ENCODE measurements at regions not wholly inside any gene's neighbourhood (a gene's known extent, or its start where the extent isn't known, plus 50 kb on each side); places are given as distances from the start of the nearest gene placed in this dataset.
"Not testable (repeated sequence)": the region's sequence is repeated elsewhere in the genome, so short reads cannot be mapped to it uniquely, and the experiment has no call there.

DNA sequence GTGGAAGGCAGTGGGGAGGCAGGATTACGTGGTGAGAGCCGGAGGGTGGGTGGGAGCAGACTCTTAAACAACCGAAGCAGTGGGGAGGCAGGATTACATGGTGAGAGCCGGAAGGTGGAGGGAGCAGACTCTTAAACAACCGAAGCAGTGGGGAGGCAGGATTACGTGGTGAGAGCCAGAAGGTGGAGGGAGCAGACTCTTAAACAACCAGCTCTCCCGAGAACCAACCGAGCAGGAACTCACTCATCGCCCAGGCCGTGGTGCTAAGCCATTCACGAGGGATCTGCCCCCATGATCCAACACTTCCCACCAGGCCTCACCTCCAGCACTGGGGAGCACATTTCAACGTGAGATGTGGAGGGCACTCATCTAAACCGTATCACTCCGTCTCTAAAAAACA, 87.7 kb downstream of the RTP5 start:
- DNase-seq (ENCODE audit: low spot score) = no peak

DNA sequence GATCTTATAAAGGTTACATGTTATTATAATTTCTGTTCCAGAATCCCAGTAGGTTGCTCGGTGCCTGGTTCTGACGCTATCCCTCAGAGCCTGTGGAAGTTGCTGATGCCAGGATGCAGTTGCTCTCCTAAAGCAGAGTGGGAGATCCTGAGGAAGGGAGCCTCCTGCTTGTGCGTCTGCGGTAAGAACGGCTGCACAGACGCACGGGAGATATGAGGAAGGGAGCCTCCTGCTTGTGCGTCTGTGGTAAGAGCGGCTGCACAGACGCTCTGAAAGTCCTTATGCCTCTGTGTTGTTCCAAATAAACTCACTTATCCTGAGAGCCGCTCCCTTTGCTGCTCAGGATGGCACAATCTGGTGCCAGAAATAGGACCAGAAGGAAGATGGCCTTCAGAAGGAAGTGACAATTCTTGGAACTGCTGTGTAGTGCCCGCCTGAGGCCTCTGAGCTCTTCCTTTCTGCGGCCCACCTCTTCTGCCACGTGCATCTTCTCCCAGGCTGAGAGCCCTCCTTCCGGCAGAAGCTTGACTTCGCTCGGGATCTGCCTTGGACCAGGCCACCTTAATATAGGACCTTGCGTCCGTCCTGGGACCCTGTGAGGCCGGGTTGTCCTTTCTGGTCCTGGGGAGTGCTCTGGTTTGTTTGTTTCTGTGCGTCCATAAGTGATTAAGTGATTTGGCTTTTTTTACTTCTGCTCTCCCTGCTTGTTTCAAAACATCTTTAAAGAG, 89.5 kb downstream of the RTP5 start:
- no peak for DNase-seq (ENCODE audit: low spot score)

DNA sequence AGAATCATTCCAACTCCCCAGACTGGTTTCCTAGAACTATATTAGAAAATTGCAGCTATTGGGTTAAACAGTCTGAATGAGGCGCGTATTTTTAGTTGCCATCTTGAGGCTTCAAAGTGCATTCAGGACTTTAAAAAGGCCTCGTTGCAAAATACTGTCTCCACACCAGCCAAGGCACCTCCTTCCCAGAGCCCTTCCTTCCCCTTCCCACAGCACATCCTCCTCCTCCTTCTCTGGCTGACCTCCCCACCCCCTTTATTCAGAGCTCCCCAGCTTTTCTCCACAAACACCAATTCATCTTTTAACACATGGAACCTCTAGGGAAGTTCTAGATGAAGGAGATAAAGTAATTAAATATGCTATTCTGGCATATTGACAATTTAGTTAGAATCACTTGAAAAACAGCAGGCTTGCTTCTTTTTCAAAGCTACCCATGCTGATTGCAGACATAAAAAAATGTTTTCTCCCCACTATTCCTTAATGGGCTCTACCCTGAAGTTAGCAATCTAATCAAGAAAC, 90.3 kb downstream of the RTP5 start:
- DNase-seq (ENCODE audit: low spot score) = no peak

DNA sequence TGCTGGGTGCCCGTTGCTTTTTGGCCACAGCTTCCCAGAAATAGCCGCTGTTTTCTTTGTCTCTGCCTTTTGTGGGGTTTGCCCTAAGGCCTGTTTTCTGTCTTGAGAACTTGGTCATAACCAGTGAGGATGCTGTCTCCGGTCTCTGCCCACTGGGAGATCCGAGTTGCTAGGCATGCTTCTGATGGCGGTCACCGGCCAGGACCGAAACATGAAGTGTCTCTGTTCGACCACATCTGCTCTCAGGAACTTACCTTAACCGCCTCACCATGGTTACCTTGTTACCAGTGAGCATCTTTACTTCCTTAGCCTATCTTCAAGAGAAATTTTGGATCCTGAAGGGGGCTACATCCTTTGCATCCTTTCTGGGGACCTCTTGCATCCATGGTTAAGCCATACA, 91.9 kb downstream of the RTP5 start:
- DNase-seq (ENCODE audit: low spot score) = no peak

DNA sequence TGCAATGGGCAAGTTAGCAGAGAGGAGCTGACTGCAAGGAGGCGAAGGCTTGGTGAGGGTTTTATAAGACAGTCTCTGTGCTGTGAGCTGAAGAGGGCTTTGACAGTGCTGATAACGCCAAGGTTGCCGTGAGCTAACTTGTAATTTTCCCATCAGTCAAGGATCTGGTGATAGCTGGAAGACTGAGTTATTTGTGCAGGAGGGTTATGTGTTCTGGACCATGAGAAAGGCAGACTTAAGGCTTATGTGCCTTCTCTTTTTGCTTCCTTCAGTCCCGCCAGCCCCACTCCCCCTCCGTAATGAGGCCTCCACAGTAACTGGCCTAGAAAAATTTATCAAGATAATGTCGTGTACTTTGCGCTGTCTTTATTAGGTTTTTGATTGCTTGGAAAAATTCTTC, 94.6 kb downstream of the RTP5 start:
- no peak for DNase-seq (ENCODE audit: low spot score)

DNA sequence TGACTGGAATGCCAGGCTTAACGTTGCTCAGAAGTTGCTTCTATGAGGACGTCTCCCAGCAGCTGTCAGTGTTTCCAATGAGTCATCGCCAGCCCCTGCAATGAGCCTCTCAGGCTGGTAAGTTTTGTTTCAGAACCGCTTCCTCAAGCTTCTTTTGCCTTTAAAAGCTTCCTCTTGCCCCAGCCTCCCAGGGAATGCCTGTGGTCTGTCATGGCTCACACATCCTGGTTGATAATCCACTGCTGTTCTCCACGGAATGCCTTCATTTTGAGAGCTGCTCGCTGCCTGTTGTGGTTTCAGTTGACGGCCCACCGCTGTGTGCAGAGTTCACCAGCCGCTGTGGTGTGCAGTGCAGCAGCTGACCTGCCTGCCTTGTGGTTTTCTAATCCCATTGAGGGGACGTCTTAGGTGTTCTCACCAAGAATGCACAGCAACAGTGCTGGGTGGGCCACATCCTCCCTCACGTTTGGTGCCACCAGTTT, 96.4 kb downstream of the RTP5 start:
- DNase-seq (ENCODE audit: low spot score) = peak; percentile 96

DNA sequence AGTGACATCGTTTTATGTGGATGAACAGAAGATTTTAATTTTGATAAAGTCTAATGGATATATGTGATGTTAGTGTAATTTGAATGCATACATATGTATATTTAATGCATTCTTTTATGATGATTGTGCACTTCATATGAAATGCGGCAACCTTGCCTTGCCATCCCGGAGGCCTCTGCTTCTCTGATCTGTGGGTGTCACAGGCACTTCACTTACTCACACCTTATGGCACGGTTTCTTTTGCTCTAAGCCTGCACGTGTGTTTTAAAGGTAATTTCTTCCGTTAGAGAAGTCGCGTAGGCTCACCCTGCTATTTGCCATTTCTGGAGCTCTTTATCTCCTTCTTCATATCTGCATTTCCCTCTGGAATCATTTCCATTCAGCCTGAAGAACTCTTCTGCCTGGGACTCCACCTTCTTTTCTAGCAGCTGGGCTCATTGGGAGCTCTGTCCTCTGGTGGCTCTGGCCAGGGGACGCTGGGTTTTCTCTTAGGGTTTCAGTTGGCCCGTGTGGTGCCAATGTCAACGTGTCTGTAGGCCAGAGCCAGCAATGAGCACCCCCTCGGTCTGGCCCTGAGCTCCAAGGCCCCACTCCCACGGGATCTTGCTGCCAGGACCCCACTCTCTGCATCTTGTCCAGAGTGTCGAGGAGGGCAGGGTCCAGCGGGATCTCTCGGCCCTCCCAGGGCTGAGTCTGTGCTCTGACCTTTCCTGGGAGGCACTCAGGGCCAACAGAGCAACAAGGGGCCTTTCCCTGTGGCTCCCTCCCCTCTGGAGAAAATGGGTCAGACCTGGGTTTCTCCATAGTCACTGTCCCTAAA, 97.3 kb downstream of the RTP5 start:
- no peak for DNase-seq (ENCODE audit: low spot score)

DNA sequence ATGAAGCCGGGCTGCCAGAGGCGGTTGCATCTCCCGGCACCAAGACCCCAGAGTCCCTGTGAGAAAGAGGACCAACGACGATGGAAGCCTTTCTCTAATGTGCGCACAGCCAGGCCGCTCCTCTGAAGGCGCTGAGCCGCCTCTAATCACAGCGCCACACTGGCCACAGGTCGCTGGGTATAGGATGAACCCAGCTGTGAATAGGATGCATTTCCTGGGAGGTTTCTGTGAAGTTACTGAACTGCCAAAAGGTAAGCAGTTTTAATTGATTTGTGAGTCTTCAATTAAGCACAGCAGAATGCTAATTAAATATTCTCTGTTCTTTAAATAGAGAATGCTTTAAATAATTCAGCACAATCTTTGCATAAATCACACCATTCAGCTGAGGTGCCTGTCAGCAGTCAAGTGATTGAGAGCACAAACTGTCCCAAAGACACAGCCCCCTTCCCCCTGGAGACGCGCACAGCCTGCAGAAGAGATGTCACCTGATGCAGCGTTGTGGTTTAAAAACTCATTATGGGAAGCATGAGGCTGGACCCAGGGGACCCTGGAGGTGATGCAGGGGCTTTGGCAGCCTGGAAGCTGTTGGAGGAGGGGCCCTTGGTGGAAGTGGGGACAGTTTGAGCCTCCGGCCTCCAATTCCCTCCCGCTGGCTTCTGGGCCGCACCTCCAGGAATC, 98.1 kb downstream of the RTP5 start:
- DNase-seq (ENCODE audit: low spot score) = no peak

DNA sequence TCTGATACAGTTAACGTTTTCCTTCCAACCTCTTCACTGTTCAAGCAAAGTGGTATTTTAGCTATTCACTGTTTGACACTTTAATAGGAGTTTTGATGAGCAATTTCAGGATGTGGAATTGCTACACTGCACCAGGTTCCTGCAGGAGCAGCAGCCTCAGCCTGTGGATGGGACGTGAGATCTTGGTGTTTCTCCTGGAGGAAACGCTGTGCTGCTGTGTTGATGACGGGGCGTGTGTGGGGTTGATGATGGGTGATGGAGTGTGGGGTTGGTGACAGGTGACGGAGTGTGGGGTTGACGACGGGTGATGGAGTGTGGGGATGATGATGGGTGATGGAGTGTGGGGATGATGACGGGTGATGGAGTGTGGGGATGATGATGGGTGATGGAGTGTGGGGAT, 98.9 kb downstream of the RTP5 start:
- DNase-seq (ENCODE audit: low spot score) = no peak

DNA sequence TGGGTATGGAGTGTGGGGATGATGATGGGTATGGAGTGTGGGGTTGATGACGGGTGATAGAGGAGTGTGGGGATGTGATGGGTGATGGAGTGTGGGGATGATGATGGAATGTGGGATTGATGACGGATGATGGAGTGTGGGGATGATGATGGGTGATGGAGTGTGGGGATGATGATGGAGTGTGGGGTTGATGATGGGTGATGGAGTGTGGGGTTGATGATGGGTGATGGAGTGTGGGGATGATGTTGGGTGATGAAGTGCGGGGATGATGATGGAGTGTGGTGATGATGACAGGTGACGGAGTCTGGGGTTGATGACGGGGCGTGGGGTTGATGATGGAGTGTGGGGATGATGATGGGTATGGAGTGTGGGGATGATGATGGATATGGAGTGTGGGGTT, 99.7 kb downstream of the RTP5 start:
- DNase-seq (ENCODE audit: low spot score) = not testable (repeated sequence)

DNA sequence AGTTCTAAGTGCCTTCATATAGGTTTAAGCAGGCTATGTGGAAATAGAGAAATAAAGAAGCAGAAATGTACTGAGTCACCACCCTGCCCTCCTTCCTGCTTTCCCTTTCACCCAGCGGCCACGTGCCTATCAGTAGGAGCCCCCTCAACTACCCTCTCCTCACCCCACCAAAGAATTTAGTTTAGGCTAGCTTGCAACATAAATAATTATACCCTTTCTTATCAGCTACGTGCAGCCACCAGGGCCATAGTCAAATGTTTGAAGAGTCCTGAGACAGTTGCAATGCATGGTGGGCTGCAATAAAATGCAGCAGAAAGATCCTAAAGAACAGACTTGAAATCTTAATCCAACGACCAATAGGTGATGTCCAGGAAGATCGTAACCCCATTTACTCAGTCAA, 101.2 kb downstream of the RTP5 start:
- DNase-seq (ENCODE audit: low spot score) = no peak

DNA sequence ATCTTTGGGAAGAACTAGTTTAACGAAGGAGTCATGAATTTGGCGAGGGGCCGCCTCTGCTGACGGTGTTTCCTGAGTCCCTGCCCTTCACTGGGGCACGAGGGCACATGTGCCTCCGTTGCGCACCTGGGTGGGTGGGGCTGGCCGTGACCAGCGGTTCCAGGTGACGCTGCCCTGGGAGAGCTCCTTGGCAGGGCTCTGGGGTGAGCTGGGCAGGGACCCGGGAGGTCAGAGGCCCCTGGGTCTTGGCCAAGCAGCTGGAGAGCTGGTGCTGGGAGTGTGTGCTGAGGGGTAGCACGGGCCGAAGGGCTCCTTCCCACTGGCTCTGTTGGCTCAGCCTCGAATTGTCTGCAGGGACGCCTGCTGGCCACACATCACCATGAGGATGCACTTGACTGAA, 104.6 kb downstream of the RTP5 start:
- DNase-seq (ENCODE audit: low spot score) = no peak

DNA sequence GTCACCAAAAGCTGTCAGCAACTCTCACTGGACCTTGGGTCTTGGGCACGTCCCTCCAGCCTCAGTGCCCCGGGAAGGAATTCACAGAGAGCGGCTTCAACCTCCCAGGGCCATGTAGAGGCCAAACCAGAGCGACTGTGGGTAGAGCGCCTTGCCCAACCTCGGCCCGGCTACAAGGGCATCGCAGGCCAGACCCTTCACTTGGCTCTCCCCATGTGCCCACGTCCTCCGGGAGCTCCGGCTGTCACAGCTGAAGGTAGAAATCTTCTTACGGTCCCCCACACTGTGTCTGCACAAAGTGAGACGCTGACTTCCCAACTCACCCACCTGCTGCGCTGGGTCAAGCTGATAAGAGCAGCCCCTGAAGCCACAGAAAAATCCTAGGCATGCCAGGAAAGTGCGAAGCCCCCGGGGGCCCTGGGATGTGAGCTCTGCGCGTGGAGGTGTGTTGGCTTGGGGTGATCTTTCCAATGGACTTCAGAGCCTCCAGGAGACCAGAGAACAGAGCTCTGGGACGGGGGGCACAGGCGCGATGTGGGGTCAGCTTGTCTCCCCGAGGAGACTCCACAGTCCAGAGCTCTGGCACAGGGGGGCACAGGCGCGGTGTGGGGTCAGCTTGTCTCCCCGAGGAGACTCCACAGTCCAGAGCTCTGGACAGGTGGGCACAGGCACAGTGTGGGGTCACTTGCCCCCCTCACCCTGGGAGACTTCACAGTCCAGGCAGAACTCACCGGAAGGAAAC, 105.5 kb downstream of the RTP5 start:
- DNase-seq (ENCODE audit: low spot score) = no peak

DNA sequence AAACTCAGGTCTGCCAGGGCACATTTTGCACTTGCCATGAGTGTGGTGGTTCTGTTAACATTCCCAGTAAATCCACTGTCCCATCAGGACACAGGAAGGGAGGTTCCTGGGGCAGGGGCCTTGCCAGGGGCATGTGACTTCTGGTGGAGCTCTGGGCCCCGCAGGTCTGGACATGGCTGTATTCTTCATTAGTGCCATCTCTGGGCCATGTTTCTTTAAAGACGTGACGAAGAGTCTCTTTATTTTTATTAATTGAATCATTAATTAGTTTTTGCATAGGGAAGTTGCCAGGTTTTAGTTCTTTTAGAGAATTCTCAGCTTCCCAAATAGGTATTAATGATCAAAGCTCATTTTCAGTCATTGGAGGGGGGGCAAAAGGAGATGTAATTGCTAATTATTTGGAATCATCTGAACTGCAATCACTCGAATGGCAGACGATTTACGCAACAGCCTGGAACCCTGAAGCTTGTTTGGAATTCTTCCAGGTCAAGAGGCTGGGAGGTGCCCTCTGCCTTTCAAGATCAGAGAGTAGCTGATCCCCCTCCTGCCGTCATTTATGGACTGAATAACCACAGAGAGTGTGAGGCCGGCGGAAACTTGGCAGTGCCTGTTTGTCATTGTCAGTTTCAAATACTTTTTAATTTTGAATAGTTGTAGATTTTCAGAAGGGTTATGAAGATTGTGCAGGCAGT, 106.2 kb downstream of the RTP5 start:
- DNase-seq (ENCODE audit: low spot score) = no peak

DNA sequence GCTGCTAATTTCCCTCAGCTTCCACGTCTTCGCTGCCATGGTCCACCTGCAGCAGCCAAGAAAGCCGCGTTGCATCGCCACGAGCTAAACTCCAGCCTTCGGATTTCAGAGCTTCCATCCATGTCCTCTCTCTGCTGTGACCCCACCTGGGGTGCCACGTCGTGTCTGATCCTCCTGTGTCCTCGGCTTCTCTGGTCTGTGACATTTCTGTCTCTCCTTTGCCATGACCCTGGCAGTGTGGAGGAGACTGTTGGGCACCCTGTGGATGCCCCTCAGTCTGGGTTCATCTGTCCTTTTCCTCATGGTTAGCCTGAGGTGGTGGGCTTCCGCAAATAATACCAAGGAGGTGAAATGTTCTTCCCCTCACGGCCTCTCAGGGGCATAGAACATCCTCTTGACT, 106.8 kb downstream of the RTP5 start:
- DNase-seq (ENCODE audit: low spot score) = no peak

DNA sequence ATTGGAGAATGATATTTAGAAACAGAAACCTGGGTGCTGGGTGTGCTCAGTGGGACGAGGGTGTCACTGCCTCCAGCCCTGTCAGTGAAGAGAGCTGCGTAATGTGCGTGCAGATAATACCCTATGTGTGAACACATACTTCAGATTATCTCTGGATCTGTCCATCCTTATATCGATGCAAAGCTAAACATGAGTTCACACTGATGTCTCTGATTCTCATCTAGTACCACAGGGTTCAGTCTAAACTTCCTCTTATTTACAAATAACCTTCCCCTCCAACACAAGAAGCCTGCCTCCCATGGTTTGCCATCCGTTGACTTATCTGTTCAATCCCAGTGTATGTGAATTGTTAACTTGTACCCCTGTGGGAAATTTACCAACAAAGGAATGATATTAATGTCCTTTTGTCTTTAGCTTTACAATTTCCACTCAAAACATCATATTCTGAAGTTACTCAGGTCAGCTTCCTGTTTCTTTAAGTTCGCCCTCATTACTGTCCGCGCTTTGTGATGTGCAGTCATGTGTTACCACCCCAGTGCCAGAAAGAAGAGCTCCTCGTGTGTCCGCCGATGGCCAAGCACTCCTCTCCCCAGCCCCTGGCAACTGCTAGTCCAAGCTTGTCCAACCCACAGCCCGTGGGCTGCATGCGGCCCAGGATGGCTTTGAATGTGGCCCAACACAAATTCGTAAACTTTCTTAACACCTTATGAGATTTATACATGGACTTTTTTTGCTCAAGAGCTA, 108.2 kb downstream of the RTP5 start:
- DNase-seq (ENCODE audit: low spot score) = no peak

DNA sequence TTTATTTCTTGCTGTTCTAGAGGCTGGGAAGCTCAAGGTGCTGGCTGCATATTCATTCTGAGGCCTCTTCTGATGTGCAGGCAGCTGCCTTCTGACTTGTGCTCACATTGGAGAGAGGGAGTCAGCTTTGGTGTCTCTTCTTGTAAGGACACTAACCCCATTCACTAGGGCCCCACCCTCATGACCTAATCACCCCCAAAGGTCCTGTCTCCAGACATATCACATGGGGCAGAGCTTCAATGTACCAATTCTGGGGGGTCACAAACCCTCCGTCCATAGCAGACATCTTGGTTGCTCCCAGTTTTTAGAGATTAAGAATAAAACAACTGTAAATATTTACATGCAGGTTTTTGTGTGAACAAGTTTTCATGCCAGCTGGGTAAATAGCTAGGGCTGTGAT, 109.1 kb downstream of the RTP5 start:
- no peak for DNase-seq (ENCODE audit: low spot score)

DNA sequence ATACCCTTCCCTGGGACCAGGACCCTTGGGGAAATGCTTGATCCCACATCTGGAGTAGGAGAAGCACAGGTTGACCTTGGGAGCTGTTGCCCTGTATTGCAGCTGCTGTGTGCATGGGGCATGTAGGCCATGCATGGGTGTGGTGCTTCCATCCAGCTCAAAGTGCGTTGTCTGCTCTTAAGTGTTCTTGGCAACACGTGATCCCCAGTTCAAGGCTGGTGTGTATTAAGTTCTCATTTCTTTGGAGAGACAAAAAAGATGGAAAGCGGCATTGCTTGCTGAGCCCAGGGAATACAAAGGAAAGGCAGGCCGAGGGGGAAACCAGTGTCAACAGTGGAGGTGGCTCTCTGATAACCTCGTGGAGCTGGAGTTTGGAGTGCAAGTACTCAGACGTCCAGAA, 110.7 kb downstream of the RTP5 start:
- no peak for DNase-seq (ENCODE audit: low spot score)

DNA sequence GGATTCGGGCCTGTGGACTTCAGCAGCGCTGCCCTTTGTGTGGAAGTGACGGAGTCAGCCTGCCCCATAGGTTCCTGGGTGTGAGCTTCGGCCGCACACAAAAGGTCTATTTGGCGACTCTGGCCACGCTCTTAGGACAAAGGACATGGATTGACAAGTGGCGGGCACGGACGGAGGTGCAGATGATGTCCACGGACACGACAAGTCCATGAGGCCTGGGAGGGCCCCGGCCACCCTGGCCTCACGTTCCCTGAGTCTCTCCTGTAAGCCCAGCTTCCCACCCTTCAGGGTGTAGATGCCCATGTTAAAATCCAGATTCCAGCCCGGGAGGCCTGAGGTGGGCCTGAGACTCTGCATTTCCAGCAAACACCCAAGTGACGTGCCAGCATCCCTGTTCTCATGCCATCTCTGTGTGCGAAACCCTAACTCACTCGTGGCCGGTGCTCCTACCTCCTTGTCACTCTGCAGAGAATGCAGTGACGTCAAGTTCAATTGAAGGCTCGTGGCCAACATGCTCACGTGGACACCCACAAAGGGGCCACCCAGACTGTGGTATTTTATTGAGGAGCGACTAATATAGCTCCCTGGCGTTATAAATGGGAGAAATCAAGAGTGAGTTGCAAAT, 111.7 kb downstream of the RTP5 start:
- no peak for DNase-seq (ENCODE audit: low spot score)

All from hepatic stellate cell (primary cell).